HG02870 (cell line): ENCODE measurements at regions not wholly inside any gene's neighbourhood (a gene's known extent, or its start where the extent isn't known, plus 50 kb on each side); places are given as distances from the start of the nearest gene placed in this dataset.
A peak's percentile ranks its signal among the peaks of the same experiment; 100 is the strongest.

Experiments used
- ATAC-seq: cut with Tn5 transposase; IDR thresholded peaks from one replicate; pipeline ENCODE4 v1.9.1; 2021; ENCODE audit warnings: mild to moderate bottlenecking, moderate library complexity; ENCODE audit not compliant: unreplicated experiment

DNA sequence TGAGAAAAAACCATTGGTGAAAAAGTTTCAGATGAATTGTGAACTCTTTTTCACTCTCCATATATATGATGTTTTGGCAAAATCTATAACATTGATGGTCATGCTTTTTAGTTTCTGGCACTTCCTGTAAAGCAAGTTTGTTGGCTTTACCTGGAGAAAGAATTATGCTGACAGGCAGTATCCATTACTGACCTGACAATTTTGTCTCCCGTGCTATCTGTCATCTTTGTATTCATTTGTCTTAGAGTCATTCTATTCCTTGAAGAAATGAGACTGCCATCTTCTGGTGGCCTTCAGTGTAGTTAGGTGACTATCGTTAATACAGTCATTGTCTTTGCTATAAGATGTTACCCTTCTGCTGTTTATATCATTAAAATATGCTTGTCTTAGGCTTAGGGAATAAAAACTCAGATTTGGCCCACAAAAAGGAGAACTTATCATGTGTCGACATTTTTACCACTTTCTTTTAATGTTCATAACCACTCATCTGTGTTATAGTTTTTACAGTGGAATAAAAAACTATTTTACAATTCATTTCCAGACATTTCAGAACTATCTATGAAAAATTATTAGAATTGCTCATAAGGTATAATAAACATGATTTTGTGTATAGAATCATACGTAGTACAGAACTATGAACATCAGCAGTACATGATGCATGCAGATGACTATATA, 707.0 kb downstream of the EPM2A start:
- ATAC-seq, result peak; percentile 61

DNA sequence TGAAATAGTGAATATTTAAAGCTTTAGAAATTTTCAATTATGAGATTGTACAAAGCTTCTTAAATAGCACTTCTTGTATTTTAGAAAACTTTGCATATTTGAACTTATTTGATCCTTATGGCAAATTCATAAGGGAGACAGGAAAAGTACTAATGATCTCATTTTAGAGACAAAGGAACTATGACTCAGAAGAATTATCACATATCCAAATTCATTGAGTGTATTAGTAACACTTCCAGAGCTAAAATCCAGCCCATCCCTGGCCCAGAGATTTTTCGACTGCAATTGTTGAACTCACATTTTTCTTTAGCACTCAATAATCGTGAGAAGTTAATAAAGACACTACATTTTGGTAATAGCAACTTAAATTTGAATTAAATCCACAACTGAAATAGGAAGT, 704.3 kb downstream of the EPM2A start:
- no peak for ATAC-seq

DNA sequence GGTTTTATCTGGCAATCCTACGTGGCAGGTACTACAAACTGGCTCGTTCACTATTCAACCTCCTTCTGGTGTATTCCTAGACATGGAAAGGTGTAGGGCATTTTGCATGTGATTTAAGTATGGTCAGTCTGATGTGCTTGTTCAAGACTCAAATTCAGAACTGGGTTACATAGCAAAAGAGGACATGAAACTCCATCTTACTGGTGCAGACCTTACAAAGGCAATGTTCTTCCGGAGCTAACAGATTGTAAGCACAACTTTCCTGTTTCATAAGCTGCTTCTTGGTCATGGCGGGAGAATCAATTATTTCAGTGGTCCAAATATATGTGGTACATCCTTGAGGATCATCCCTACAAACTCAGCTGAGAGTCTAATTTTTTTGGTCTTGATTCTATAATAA, 703.4 kb downstream of the EPM2A start:
- no peak for ATAC-seq

DNA sequence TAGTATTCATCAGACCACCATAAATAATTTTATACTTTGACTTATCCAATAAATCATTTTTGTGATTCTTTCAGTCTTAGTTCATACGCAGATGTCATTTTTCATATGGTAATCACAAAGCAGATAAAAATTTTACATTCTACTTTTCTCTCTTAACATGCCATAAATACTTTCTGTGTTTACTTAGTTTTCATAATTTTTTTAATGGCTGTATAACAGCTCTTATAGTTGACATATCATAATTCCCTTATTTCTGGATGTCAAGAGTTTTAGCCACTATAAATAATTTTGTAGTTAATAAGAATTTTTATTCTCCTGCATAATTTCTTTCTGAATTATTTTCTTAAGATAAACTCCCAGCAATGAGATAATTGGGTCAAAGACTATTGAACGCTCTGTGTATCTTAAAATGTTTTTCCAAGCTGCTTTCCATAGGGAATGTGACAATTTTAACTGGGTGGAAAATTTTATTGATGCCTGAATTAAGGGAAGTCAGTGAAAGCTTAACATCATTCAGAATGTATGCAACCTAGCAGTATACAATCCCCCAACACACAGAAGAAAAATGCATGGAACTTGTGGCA, 702.7 kb downstream of the EPM2A start:
- ATAC-seq, result no peak

DNA sequence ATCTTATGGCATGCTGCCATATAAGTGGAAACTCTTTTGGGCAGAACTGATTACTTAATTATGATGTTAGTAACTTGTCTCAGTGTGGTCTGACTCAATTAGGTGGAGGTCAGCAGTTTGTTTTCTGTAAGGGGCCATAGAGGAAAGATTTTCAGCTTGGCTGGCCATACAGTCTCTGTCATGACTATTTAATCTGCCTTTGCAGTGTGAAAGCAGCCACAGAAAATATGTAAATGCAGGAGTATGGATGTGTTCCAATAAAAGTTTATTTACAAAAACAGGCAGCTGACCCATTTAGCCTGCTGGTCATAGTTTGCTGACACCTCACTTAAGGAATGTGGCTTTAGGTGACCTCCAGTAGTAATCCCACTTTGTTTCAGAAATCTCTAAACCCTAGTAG, 700.7 kb downstream of the EPM2A start:
- no peak for ATAC-seq

DNA sequence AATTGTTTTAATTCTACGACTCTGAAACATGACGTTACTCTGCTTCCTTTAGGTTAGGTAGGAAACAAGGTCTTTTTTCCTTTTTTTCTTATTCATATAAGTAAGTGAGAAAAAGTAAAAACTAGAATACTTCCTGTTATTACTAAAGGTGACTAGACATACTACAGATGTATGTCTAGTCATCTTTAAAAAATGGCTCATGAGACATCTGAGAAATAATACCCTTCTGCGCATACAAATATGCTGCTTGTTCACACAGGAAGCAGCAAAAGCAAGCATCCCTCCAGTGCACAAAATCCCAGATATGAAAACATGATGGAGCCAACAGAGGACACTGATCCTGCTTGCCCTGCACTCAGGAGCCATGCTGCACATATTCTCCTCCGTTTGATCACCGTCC, 699.1 kb downstream of the EPM2A start:
- no peak for ATAC-seq

DNA sequence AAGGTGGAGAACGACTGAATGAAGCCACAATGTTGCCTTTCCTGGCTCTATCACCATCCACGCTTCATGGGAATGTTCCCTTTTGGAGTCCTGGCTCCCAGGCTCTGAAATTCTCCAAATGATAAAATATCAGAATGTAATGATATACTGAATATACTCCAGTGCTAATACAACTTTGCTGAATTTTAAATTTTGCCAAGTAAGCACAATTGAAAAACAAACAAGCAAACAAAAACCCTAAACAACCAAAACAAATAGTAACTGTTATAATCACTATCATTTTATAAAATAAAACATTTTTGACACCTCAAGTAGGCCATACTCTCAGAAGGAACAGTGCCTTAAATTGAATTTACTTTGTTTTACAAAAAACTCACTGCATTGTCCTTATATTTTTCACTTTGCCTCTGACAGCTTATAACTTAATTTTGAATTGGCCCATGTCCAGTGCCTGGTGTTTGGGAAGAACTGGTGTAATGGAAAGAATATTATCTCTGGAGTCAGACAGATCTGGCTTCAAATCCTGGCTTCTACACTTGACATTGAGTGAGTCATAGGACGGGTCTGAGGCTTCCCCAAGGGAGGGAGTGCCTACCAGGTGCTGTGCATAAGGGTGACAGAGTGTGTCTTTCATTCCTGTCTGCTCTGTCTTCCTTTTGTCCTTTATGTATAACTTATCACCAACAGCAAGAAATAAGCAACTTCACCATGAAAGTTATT, 698.3 kb downstream of the EPM2A start:
- no peak for ATAC-seq

DNA sequence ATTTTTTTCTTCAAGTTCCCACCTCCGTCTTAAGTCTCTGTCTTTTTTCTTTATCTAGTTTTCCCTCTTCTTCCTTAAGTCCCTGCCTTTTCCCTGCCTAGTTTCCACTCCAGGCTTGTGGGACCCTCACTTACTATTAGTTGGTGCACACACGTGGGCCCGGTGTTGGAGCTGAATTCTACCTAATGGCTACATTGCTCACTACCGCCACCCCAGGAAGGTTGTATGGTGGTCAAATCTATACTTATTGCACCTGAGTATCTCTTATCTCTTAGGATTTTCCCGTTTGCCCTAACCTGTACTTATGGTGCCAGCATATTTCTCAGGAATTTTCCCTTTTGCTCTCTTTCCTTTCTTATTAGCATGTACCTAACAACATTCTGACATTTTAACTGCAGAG, 692.8 kb downstream of the EPM2A start:
- no peak for ATAC-seq

DNA sequence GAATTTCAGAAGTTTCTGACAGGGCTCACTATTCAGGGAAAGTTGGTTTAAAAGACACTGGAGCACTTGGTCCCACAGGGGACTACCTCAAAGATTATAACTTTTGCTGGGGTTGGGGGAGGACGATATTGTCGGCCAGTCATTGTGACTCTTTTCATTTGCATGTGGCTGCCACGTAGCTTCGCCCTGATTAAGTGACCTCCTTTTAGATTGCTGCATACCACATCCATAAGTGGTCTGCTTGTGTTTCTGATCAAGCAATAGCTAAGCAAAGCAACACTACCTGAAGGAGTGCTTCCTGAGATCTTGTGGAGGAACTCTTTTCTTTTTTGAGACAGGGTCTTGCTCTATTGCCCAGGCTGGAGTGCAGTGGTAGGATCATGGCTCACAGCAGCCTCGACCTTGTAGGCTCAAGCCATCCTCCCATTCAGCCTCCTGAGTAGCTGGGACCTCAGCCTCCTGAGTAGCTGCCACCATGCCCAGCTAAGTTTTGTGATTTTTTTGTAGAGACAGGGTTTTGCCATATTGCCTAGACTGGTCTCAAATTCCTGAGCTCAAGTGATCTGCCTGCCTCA, 691.3 kb downstream of the EPM2A start:
- no peak for ATAC-seq

DNA sequence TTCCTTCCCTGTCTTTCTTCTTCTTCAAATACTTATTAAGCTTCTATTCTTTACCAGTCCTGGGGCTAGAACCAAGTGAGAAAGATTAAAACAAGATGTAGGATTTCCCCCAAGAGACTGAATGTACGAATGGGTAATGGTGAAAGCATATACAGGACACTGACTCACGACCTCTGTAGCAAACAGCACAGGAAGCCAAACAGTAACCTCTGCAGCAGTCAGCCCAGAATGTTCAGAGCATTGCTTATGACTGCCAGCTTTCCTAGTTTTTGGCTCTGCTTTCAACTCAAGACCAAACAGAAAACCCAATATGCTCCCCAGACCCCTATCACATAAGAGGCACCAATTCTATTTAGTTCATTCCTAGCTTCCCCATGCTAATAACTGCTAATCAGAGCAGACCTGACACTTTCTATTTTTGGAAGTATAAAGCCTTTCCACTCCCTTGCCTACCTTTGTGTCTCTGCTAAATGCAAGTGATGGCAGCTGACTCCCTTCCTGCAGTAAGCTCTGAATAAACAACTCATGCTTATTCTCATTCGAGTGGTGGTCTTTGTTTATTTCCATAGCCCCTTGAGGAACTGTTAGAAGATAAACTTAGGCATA, 690.6 kb downstream of the EPM2A start:
- ATAC-seq, result no peak

DNA sequence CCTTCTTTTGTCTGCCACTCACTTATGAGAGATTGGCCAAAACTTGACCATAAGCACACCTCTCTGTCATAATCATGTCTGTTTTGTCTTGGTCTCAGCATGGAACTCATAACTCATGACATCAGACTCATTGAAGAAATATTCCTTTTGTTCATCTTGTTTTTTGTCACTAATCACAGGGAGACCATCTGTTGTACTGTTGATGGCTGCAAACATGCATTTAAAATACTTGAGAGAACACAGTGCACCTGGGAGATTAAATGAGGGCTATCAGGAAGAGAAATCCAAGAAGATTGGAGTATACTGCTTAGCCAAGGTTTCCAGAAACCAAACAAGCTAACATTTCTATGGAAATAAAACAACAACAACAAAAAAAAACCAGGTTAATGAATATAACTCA, 689.7 kb downstream of the EPM2A start:
- ATAC-seq, result no peak

DNA sequence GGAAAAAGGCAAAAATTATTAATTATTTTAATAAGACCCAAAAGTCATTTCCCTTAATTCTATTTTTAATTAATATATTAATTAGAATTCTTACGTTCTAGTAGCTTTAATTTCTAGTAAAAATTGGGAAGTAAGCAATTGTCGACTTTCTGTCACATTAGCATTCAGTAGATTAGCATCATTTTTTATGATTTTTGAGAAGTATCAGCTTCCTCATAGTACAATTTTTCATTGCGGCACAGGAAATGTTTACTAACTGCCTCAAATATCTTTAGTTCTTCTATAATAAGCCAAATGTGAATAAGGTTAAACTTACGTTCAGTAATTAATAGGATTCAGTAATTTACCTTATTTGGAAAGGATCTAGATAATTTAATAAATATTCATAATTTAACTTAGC, 687.4 kb downstream of the EPM2A start:
- no peak for ATAC-seq

DNA sequence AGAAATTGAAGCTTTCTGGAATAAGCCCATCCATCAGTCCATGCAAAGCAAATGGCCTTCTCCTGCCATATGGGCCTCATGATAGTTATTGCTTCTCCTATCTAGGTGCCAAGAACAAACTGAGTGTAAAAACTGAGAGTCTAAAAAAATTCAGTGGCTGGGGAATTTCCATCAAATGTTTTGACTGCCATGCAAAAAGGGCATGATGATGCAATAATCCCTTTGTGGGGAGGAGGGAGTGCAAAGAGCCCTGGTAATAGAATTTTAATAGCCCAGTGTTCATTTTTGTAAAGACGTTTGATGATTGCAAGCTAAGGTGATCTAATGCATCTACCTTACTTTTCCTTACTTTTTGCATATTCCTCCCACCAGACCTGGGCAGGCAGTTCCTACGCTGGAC, 683.7 kb downstream of the EPM2A start:
- no peak for ATAC-seq

DNA sequence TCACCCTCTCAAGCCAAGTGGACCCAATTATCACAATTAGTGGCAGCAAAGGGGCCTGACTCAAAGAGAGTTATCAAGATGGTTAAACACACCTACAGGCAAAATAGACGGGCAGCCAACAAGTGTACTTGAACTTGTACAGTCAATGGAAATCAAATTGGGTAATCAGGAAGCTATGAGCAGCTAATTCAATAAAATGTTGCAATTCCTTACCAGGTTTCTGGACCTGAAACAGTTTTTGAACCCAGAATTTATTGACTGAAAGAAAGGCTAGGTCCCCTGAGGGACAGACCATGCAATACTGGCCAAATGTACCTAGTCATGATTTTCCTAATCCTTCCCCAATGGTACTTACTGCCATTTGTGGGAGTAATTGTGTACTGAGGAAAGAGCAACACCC, 679.8 kb downstream of the EPM2A start:
- ATAC-seq, result no peak

DNA sequence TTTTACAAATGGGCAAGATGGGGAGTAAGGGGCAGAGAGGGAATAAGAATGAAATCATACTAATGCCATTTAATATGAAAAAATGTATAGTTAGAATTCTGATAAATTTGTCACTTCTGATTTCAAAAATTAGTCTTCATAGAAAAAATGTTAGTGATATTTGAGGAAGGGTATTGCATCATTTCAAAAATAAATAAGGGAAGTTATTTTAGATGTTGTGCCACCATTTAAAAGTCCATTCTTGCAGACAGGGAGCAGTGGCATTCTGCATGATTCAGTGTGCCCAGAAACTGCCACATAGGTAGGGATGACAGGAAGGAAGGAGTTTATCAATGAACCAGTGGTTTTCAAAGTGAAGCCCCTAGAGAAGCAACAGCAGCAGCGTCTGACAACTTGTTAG, 674.6 kb downstream of the EPM2A start:
- no peak for ATAC-seq

DNA sequence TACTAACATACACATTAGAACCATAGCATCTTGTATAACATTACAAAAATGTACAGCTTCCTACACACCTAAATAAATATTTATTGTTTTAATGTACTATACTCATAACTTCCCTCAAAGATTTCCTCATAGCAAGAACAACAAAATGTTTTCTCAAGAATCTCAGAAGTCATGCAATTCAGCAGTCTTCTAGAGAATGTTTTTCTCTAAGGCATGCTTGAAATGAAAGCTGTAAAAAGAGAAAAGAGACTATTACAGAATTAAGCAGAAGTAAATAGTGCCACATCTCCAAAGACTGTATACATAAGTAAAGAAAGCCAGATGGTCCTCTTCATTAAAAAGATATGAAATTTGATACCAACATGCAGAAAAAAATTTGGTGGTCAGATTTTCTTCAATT, 672.2 kb downstream of the EPM2A start:
- ATAC-seq, result no peak

DNA sequence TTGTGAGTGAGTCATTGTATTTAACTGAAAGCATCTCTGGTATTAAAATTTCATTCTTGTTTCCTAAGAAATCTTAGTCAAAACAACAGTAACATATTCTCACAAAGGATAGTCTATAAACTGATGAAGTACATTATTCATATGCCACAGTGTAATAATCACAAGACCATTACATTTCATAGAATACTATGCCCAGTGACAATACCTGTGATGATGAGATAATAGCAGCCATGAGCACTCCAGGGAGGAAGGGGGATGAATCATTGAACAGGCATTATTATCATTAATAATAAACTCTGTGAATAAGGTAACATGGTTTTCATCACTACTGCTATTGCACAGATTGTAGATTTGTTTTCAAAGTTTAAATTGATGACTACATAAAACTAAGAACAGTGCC, 667.9 kb downstream of the EPM2A start:
- no peak for ATAC-seq

DNA sequence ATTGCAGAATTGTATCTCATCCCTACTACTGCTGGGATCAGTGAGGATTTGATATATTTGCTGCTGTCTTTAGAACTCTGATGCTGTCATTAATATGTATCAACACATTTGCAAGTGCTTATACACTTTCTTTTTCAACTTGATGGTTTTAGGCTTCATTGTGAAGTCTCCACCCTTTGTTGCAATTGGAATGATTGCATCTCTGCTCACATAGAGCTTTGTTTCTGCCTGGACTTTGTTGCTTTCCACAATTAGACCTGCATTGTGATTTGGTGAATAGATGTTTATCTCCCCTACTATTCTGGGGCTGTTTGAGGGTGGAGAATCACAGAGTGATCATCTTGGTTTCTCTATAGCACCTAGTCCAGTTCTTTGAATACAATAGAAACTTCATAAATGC, 666.7 kb downstream of the EPM2A start:
- no peak for ATAC-seq

DNA sequence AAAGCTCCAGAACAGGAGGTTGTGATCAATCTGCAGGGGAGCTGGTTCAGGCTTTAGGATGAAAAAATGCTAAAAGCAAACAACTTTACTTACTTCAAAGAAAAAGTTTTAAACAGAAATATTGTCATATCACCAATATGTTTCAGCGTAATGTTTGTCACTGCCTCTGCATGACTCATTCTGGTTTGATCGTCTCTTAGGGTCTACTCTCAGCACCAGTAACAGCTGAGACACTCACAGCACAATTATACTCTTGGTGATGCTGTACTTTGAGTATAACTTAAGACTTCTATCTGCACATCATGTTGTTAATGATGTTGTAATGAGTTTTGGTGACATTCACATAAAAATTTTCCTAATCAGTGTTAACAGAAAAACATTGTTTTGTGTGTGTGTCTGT, 665.4 kb downstream of the EPM2A start:
- ATAC-seq, result no peak

DNA sequence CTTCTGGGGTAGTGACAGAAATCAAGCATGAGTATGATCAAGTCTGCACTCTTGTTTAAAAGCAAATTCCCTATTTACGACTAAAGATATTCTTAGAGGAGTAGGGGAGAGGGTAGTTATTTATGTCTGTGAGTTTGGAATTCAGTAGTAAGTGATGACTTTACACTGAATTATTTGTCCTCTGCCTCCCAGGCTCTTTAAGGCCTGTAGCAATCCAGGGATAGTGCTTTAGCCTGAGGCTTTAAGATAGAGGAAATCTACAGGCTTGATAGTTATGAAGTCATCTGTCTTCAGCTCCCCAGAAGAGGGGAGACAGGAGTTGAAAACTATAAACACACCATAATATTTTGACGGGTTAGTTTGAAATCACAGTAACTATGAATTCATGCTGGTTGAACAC, 664.5 kb downstream of the EPM2A start:
- no peak for ATAC-seq

DNA sequence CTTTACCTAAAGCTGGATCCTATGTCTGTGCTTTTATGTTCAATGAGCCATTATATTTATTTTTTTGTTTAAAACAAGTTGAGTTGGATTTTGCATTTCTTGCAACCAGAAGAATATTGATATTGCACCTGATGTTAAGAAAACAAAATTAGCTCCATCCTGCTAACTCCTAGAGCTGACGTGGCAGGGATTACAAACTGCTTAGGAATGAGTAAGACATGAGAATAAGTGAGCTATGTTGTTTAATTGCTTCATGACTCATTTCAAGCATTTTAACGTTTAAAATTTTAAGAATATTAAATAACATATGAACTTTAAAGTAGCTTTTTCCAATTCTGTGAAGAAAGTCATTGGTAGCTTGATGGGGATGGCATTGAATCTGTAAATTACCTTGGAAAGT, 663.5 kb downstream of the EPM2A start:
- ATAC-seq, result no peak

DNA sequence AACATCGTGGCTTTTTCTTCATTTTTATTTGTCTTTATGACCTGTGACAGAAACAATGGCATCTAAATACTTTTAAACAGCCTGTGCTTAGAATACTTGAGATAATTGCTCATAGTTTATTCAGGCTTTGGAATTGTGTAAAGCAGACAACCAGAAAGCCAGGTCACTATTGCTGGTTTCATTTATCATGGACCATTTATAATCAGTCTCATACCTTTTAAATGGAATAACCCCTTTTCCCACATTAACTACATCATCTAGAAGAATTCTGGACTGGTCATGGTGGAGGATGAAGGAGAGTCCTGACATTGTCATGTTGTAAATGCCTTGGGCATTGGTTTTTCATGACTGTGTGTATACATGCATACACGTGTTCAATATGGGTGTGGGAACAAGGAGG, 661.5 kb downstream of the EPM2A start:
- no peak for ATAC-seq
